GM18511 (cell line): ENCODE measurements at regions not wholly inside any gene's neighbourhood (a gene's known extent, or its start where the extent isn't known, plus 50 kb on each side); places are given as distances from the start of the nearest gene placed in this dataset.
"Not testable (repeated sequence)": the region's sequence is repeated elsewhere in the genome, so short reads cannot be mapped to it uniquely, and the experiment has no call there.

Experiments
- ATAC-seq: cut with Tn5 transposase; IDR thresholded peaks from one replicate; pipeline ENCODE4 v1.9.1; 2021; ENCODE audit warnings: mild to moderate bottlenecking, moderate library complexity; ENCODE audit not compliant: unreplicated experiment

DNA sequence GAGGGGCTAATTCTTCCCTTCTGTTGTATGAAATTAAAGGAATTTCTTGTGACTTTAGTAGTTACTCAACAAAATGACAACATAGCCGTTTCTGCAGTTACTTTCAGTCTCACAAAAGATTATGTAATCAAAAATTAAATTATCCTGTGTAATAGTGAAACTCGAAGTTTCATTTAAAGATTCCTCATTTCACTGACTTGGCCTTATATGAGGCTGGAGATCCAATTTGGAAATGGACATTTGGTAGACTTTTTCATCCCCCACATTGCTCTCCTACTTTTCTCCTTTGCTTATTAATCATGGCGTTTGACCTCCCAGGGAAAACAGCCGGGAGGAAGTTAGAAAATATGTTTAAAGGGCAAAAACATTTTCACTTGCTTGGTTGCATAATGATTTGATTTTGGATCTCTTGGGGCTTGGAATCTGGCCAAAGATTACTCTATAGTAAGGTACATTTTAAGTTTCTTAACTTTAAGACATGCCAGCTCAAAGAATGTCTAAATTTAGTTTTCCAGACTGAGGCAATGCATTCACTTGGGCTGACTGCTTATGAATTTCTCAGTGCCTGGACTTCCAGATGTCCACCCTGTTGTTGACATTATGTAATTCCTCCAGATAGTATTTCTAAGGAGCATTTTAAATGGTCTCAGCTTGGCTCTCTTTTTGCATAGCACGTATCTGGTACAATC lies 1364.9 kb upstream of the MIR17HG start:
- ATAC-seq: no peak

DNA sequence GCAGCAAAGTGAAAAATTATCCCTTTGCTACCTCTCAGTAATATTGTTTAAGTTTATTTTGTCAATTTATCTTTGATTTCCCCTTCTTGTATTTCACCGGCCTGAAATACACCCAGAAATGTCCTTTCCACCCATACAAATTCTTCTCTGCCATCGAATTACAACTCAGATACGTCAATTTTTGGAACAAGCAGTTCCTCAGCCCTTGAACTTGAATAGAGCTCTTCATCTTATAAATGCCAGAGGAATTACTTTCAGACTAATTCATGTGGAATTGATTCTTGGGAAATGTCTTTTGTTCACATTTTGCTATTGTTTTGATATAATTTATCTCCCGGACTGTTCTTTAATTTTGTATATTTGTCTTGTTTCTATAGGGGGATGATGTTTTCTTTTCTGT lies 1359.3 kb upstream of the MIR17HG start:
- no peak for ATAC-seq

DNA sequence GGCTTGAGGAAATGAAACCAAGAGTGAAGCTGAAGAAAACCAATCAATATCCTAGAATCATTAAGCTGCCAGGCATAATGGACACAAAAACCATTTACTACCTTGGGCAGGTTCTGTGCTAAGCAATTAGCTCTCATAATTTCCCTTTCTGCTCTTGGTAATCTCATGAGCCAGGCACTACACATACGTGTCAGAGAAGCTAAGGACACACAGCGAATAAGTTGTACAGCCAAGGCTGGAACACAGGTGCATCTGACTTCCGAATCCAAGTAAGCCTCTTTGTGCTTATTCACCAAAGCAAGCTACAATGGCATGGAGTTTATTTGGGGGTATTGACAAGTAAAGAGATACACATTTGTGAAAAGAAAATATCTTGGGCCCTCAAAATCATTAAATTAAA lies 1343.9 kb upstream of the MIR17HG start:
- ATAC-seq: no peak

DNA sequence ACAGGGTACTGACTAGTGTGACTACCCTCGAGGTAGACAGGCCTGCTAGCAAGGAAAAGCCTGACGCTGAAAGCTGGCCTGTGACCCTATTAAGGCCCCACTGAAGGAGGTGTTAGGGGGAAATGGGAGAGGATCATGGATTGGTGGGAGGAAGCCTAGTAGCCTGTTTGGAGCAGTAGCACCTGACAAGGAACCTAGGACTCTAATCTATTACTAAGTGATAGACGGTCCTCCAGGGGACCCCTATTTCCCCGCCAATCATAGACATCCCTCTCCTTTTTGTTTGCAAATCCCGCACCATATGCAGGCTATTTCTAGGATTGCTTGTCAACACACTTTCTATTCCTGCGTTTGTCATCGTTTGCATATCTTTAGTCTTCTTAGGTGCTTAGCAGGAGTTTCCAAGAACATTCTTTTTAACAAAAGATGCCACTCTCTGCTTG lies 1338.8 kb upstream of the MIR17HG start:
- no peak for ATAC-seq

DNA sequence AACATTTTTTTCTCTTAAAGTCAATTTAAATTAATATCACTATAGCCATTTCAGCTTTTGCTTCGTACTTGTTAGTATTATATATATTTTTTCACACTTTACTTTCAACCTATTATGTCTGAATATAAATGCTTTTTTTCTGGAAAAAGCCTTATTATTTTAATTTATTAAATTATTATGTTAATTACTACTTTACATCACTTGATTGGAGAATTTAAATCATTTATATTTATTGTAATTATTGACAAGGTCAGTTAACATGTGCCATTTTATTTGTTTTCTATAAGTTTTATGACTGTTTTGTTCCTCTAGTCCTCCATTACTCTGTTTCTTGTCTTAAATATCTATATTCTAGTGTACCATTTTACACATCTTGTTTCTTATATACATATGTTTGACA lies 1333.4 kb upstream of the MIR17HG start:
- ATAC-seq: no peak

- ATAC-seq: no peak
Observed at GRCh38 chr13:90015565-90016507, 1331.7 kb upstream of the MIR17HG start.

DNA sequence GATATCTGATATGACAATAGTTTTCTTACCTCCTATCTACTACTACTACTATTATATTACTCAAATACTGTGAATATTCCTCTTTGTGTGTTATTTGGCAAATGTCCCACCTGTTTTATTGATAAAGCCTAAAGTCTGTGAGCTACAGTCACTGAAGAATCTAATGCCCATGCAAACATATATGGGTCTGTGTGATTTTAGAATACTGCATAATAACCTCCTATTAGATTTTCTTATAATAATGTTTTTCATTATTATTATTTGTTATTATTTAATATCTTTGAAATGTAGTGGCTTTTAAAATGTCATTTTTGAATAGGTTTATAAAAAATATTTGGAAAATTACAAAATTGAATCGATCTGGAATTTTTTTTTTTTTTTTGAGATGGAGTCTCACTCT lies 1330.8 kb upstream of the MIR17HG start:
- no peak for ATAC-seq

- ATAC-seq: no peak
Observed at GRCh38 chr13:90020536-90021070, 1326.9 kb upstream of the MIR17HG start.

DNA sequence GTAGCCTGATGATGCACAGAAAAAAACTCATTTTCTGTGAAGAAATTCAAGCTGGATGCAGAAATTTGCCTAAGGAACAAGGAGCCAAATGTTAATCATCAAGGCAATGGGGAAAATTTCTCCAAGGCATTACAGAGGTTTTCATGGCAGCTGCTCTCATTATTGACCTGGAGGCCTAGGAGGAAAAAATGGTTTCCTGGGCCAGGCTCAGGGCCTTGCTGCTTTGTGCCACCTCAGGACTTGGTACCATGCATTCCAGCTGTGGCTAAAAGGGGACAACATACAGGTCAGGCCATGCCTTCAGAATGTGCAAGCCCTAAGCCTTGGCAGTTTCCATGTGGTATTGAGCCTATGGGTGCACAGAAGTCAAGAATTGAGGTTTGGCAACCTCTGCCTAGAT lies 1320.1 kb upstream of the MIR17HG start:
- no peak for ATAC-seq

GRCh38 chr13:90032313-90032712 lies 1315.2 kb upstream of the MIR17HG start:
- ATAC-seq: no peak

- ATAC-seq: no peak
Observed at GRCh38 chr13:90032841-90033493, 1314.5 kb upstream of the MIR17HG start.

DNA sequence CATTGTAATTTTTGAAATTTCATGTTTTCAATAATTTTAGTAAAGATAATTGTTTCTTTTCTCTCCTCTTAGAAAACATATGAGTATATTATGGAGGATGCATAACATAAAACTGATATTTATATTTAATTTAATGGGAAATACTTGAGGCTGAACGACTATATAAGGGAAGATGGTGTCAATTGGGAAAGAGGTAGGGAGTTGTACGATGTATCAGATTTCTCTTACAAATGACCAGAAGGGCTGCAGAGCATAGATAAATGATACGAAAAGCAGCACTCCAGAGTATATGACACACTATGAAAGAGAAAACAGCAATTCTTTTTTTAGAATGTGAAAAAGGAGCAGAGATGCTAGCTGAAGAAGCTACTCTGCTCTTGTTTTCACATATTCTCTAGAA lies 1308.0 kb upstream of the MIR17HG start:
- no peak for ATAC-seq

GRCh38 chr13:90047600-90047999 lies 1299.9 kb upstream of the MIR17HG start:
- ATAC-seq: no peak

DNA sequence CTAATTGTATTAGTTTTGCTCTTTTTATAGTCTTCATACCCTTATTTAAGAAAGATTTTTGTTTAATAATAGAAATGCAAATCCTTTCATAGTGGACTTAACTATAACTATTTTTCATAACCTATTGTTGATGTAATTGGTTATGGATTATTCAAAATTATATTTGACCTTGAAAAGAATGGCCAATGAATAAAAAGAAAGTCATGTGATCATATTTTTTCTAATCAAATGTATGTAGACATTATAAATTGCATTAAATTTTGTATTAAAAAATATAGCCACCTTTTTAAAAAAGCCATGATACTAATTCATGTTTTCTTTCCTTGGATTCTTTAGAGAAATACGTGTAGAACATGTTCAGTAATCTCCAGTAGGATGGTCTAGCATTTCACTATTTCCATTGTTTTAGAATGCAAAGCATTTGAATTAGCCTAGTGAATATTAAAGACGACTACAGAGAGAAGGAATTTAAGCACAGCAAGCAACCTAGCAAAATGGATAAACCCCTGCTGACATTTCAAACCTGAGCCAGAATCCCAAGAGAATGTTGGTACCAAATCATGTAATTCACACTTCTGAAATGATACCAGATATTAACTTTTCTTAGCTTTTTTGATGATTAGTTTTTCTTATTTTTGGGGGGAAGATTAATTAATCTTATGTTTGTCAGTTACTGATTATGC lies 1297.4 kb upstream of the MIR17HG start:
- ATAC-seq: no peak

GRCh38 chr13:90055121-90055520 lies 1292.4 kb upstream of the MIR17HG start:
- ATAC-seq: no peak

DNA sequence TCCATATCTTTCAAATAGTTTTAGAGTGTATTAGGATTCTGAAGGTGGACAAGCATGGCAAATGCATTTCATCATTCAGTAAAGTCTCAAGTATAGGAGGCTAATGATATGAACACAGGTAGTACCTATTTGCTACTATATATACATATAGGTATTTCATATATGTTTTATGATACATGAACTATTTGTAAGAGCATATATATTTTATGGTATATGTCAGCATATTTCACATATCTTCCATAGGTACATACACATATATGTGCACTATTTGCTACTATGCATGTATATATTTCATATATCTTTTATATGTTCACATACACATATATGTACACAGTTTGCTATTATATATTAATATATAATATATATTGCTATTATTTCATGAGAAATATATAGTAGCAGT lies 1291.7 kb upstream of the MIR17HG start:
- no peak for ATAC-seq

GRCh38 chr13:90064226-90064625 lies 1283.3 kb upstream of the MIR17HG start:
- not testable (repeated sequence) for ATAC-seq

DNA sequence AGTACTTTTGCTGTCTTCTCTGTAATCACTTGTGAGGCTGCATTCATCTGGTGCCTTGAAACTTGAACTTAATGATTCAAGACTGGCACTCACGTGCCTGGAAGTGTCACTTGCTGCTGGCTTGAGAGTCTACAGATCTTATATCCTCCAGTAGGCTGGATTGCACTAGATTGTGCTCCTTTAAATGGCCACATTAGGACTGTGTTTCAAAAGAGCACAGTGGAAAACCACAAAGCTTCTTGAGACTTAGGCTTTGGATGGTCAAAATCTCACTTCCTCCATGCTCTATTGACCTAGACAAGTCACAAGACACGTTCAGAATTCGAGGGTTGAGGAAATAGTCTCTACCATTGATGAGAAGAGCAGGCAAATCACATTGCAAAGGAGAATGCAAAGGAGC lies 1278.8 kb upstream of the MIR17HG start:
- no peak for ATAC-seq

DNA sequence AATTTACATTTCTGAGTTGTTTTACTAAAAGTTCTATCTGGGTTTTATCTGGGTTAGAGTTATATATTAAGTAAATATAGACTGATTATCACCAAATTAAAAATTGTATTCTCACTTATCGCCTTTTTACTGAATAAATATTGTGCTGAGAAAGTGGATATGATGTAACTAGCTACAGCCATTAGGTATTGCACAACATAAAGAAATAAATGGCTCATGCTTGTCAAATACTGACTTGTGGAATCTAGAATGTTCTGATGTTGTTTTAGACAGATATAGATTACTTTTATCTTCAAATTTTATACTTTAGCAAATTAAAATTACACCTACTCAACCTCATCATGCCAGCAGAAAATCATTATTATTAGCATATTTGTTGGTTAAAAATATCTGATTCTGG lies 1277.1 kb upstream of the MIR17HG start:
- no peak for ATAC-seq

GRCh38 chr13:90070837-90071525 lies 1276.5 kb upstream of the MIR17HG start:
- no peak for ATAC-seq
